Activated T-helper 17 cell treated with anti-CD3 and anti-CD28 coated beads, Interleukin-2, amount 50 U/mL, for 72 hours (primary cell): ENCODE measurements at regions not wholly inside any gene's neighbourhood (a gene's known extent, or its start where the extent isn't known, plus 50 kb on each side); places are given as distances from the start of the nearest gene placed in this dataset.
"Not testable (repeated sequence)": the region's sequence is repeated elsewhere in the genome, so short reads cannot be mapped to it uniquely, and the experiment has no call there.

Experiments used
- ATAC-seq: fragments of 150-1000 bp; cut with Tn5 transposase; replicated peaks from 2 replicates; pipeline ENCODE4 v1.10.0; 2021; ENCODE audit warnings: mild to moderate bottlenecking, moderate library complexity
- H3K27ac Mint-ChIP-seq: one replicate; pipeline ENCODE4 v1.8.0; 2022; ENCODE audit warnings: mixed read lengths
- H3K27me3 Mint-ChIP-seq: one replicate; pipeline ENCODE4 v1.8.0; 2022; ENCODE audit warnings: mixed read lengths
- H3K36me3 Mint-ChIP-seq: one replicate; pipeline ENCODE4 v1.8.0; 2022; ENCODE audit warnings: low read depth, mild to moderate bottlenecking, mixed read lengths
- H3K4me1 Mint-ChIP-seq: one replicate; pipeline ENCODE4 v1.8.0; 2022; ENCODE audit warnings: mixed read lengths
- H3K4me3 Mint-ChIP-seq: one replicate; pipeline ENCODE4 v1.8.0; 2022; ENCODE audit warnings: mild to moderate bottlenecking, mixed read lengths
- H3K9me3 Mint-ChIP-seq: one replicate; pipeline ENCODE4 v1.8.0; 2022; ENCODE audit warnings: mixed read lengths

DNA sequence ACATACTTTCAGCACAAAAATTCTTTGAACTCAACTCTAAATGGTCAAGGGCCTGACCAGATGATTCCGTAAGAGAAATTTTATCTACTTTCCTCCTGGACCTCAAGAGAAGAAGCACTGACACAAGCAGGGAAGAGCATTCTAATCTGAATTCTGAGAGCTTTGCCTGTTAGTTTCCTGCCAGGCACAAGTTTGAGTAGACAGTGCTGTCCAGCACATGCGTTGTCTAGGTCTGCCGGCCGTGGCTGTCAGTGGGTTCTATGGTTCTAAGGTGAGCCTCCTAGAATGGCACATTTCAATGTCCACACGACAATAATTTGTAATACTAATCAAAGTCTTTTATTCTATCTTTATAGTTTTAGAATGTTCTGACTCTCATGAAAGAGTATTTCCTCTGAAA lies 91.9 kb downstream of the RFPL4B start:
- Mint-ChIP-seq H3K4me1 (no peaks in the 10 kb centered on the region), H3K9me3 (no peaks in the 10 kb centered on the region), H3K27me3 (no peaks in the 10 kb centered on the region), H3K27ac (no peak overlapping the region), H3K36me3 (no peaks in the 10 kb centered on the region), H3K4me3 (no peak overlapping the region)
- ATAC-seq, result no peak

DNA sequence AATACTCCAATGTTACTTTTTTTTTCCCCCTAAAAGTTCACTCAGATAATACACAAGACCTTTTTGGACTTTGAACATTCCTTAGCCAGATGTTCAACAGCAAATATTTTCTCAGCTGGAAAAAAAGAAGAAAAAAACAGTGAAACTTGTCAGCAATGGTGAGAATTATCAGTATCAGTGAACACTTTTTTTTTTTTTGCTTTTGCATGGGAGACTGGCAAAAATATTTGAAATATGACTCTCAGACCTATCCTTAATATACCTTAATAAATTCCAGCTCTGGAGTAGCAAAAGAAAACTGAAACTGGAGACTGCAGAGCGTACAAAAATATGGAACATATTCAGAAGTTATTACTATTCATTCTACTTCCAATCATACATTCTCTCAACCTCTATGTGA lies 92.3 kb downstream of the RFPL4B start:
- no peak for ATAC-seq
- no peak overlapping the region for H3K27ac Mint-ChIP-seq
- H3K4me1 Mint-ChIP-seq, result no peaks in the 10 kb centered on the region
- H3K9me3 Mint-ChIP-seq, result no peaks in the 10 kb centered on the region
- H3K36me3 Mint-ChIP-seq, result no peaks in the 10 kb centered on the region
- no peaks in the 10 kb centered on the region for H3K27me3 Mint-ChIP-seq
- no peak overlapping the region for H3K4me3 Mint-ChIP-seq

DNA sequence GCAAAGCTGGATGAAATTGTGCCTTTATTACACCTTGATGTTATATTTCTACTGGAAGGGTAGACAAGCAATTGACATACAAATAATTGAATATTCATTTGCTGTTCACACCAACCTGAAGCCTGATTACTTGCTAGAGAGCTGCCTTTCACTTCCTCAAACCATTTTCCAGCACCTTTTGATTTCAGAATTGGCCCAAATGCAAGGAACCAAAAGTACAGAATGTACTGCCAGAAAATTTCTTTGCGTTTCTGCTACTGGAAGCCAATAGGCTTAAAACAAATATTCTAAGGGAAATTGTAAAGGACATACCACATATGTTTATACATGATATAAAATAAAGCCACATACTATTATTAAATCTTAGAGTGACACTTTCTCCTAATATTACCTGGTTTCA lies 94.5 kb downstream of the RFPL4B start:
- H3K27me3 Mint-ChIP-seq, result peaks cover 3% of the 10 kb centered on the region
- no peak for ATAC-seq
- H3K9me3 Mint-ChIP-seq, result no peaks in the 10 kb centered on the region
- no peak overlapping the region for H3K4me3 Mint-ChIP-seq
- no peak overlapping the region for H3K27ac Mint-ChIP-seq
- no peaks in the 10 kb centered on the region for H3K4me1 Mint-ChIP-seq
- H3K36me3 Mint-ChIP-seq, result no peaks in the 10 kb centered on the region

DNA sequence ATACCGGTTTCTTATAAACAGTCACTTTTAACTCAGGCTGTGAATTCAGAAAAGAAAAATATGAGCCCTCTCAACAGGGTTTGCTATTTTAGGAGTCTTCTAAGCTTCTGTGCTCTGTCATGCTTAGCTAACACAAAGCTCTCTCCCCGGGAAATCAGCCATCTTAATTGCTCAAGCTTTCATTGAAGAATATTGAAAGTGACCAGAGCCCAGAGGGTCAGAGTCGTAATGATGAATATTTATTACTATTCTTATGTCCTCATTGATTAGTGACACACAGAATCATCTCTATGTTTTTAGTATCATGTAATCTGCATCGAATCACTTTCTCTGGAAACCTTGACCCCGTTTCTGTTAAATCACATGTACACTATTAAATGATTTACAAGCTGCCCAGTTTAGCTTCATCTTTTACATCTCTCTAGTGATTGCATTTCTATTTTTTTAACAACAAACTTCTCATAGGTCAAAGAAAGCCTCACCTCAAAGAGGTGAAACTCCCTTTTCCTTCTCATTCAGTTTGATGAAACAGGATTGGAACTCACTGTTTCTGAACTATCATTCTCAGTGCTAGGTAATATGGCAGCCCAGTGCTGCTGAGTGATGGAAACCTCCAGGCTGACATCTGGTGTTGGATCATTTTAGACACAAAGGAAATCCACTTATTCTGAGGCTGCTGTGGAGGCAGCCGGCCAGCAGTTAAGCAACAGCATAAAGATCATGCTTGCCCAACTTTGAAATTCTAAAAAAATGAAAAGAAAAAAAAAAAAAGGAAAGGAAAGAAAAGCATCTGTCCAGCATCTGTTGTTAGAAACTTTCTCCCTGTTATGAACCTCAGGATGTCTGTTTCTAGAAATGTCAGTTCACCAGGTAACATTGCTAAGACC lies 96.3 kb downstream of the RFPL4B start:
- no peaks in the 10 kb centered on the region for H3K36me3 Mint-ChIP-seq

DNA sequence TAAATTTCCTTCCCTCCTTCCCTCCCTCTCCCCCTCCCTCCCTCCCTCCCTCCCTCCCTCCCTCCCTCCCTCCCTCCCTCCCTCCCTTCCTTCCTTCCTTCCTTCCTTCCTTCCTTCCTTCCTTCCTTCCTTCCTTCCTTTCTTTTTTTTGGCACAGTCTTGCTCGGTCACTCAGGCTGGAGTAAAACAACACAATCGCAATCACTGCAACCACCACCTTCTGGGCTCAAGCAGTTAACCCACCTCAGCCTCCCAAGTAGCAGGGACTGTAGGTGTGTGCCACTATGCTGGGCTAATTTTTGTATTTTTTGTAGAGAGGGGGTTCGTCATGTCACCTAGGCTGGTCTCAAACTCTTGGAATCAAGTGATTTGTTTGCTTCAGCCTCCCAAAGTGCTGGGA lies 101.7 kb downstream of the RFPL4B start:
- ATAC-seq, H3K36me3 Mint-ChIP-seq, H3K9me3 Mint-ChIP-seq, H3K27me3 Mint-ChIP-seq, H3K4me3 Mint-ChIP-seq, H3K4me1 Mint-ChIP-seq, H3K27ac Mint-ChIP-seq: not testable (repeated sequence)

More for the DNA sequence above, 96.3 kb downstream of the RFPL4B start:
- ATAC-seq, result no peak
- Mint-ChIP-seq H3K27me3 (peaks cover 3% of the 10 kb centered on the region), H3K27ac (no peak overlapping the region), H3K9me3 (no peaks in the 10 kb centered on the region), H3K4me3 (no peak overlapping the region), H3K4me1 (no peaks in the 10 kb centered on the region)

DNA sequence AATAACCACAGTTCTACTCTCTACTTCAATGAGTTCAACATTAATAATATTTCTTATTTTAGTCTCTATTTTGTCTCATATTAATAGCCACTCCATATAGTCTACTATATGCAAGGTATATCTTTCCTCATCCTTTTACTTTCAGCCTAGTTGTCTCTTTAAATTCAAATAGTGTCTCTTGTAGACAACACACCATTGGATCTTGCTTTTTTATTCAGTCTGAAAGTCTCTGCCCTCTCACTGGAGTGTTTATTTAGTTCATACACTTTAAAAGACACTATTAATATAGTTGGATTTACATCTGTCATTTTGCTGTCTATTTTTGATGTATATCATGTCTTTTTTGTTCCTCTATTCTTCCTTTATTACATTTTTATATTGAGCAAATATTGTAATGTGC lies 103.5 kb downstream of the RFPL4B start:
- ATAC-seq, result no peak
- H3K36me3 Mint-ChIP-seq, result no peaks in the 10 kb centered on the region
- H3K9me3 Mint-ChIP-seq, result peaks cover 3% of the 10 kb centered on the region
- H3K4me1 Mint-ChIP-seq, result no peaks in the 10 kb centered on the region
- H3K27ac Mint-ChIP-seq, result no peak overlapping the region
- peaks cover 3% of the 10 kb centered on the region for H3K27me3 Mint-ChIP-seq
- no peak overlapping the region for H3K4me3 Mint-ChIP-seq

DNA sequence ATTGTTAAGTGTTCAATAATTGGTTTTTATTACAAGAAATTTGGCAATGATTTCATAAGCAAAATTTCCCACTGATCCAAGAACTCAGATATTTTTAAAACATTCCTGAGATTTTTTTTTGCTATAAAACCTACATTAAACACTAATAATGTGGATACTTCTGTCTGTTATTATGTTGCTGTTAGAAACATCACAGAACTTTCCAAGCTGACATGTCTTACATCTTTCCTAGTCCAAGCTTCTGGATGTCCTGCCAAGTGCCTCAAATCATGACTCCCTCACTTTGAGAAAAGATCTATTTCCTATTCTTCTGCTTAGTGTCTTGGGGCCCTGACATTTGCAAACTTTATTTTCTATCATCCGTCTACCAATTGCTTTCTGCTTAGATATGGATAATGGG lies 110.8 kb downstream of the RFPL4B start:
- Mint-ChIP-seq H3K4me3 (no peak overlapping the region), H3K36me3 (no peaks in the 10 kb centered on the region), H3K9me3 (no peaks in the 10 kb centered on the region), H3K27me3 (peaks cover 6% of the 10 kb centered on the region), H3K4me1 (no peaks in the 10 kb centered on the region), H3K27ac (no peak overlapping the region)
- ATAC-seq, result no peak

DNA sequence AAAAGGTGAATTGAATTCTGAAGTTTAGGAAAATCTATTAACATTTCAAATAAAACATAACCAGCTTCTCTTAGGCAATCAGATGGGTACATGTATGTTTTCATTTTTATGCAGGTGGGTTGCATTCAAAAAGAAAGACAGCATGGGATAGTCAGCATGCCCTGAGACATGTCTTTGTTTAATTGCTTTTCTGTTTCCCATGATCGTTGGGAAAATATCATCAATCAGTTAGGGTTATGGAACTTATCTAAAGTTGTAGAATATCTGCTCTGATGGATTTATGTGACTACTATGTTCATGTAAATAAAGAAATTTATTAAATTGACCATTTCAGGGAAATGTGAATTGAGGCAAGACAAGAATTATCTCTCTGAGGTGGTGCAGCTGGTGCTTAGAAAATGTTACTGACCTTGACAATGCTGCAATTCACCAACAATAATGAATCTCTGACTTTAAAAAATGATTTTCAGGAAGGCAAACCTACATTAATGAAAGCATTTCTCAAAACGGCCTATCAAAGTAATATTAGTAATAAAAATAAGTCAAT lies 112.7 kb downstream of the RFPL4B start:
- H3K27me3 Mint-ChIP-seq, result peaks cover 6% of the 10 kb centered on the region
- ATAC-seq, result no peak

DNA sequence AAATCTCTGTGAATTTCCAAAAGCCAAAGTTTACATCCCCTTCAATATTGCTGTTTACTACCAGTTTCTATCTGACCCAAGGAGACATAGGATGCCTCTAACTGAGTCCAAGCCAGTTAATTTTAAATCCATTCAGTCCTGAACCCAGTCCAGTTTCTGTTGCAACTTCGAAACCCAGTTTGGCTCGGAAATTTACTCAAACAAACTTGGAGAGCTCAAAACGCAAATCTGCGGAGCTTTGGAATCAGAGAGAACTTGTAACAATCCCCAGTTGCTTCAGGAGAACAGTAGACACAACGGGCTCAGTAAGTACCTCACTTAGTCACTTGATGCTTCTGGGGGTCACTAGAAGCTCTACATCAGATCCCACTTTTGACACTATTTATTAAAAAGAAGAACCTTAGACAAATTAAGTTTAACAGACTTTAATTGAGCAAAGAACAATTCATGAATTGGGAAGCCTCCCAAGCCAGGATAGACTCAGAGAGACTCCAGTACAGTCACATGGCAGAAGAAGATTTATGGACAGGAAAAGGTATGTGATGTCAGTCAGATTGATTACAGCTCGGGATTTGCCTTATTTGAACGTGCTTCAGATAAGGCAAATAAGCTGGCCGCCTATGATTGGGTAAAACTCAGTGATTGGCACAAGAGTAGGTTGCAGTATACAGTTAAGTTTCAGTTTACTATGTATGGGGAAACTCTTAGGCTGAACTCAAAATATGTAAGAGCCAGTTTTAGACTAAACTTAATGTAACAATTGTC lies 118.0 kb downstream of the RFPL4B start:
- no peaks in the 10 kb centered on the region for H3K4me1 Mint-ChIP-seq
- no peak overlapping the region for H3K4me3 Mint-ChIP-seq
- H3K36me3 Mint-ChIP-seq, result no peaks in the 10 kb centered on the region
- H3K9me3 Mint-ChIP-seq, result no peaks in the 10 kb centered on the region
- ATAC-seq, result no peak
- H3K27ac Mint-ChIP-seq, result no peak overlapping the region
- no peaks in the 10 kb centered on the region for H3K27me3 Mint-ChIP-seq

More for the DNA sequence above, 112.7 kb downstream of the RFPL4B start:
- Mint-ChIP-seq H3K36me3 (no peaks in the 10 kb centered on the region), H3K4me3 (no peak overlapping the region), H3K27ac (no peak overlapping the region), H3K9me3 (no peaks in the 10 kb centered on the region), H3K4me1 (no peaks in the 10 kb centered on the region)

DNA sequence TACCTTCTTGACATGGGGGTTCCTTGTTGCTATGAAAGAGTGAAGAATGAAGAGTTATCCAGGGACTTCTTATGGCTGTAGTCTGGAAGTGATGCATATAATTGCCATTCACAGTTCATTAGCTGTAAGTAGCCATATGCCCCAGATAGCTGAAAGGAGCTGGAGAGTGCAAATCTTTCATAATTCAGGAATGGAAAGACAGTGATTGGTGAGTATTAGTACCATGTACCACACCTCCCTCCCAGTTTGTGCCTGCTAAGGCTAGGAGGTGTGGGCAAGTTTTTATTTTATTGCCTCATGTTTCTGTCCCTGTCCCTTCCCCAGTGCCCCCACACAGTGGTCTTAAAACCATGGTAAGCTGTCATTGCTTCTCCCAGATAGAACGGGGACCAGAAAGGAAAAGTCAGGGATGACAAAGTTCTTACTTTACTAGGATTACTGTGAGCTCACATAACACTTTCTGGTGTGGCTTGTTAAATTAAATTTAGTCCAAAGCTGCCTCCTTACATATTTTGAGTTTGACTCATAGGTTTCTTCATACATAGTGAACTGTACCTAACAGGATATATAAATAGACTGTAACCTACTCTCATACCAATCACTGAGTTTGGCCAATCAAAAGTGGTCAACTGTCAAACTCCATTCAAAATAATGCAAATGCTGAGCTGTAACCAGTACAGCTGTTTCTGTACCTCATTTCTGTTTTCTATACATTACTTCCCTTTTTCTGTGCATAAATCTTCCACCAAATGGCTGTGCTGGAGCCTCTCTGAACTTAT lies 119.4 kb downstream of the RFPL4B start:
- Mint-ChIP-seq H3K27ac (no peak overlapping the region), H3K4me3 (no peak overlapping the region), H3K27me3 (no peaks in the 10 kb centered on the region), H3K36me3 (no peaks in the 10 kb centered on the region), H3K9me3 (no peaks in the 10 kb centered on the region), H3K4me1 (no peaks in the 10 kb centered on the region)
- ATAC-seq, result no peak

DNA sequence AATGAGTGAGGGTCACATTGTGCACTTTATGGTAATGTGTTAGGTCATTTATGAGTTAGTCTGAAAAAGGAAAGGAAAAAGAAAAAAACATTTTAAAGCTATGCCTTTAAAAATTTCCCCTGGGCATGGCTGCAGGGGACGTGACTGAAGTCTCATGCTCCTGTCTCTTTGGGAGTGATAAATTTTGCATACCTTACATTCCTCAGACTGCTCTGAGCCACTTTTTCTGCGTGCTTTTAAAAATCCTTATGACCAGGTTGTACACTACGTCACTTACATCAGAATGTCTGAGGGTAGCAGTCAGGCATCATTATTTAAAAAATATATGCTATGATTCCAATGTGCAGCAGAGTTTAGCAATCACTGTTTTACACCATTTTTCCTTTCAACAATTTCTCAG lies 121.2 kb downstream of the RFPL4B start:
- no peaks in the 10 kb centered on the region for H3K9me3 Mint-ChIP-seq
- no peaks in the 10 kb centered on the region for H3K36me3 Mint-ChIP-seq
- no peak overlapping the region for H3K27ac Mint-ChIP-seq
- no peak for ATAC-seq
- no peak overlapping the region for H3K4me3 Mint-ChIP-seq
- no peaks in the 10 kb centered on the region for H3K4me1 Mint-ChIP-seq
- H3K27me3 Mint-ChIP-seq, result no peaks in the 10 kb centered on the region

DNA sequence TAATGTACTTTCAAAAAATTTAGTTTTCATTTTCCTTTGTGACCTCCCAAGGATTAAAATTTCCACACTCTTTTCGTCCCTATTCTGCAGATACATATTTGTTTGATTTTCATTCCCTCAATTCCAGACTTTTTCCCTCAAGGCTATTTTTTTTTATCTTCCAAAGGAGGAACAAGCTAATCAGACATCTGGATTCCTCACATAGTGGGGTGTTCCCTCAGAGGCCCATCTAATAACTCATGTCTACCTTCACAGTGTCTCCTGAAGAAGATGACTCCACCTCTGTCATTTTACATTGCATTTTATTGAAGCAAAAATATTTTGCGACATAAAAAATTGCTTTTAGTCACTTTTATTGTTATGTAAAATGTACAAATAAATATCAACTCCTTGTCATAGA lies 122.2 kb downstream of the RFPL4B start:
- no peak for ATAC-seq
- Mint-ChIP-seq H3K27ac (no peak overlapping the region), H3K4me3 (no peak overlapping the region), H3K4me1 (no peaks in the 10 kb centered on the region), H3K9me3 (no peaks in the 10 kb centered on the region), H3K27me3 (no peaks in the 10 kb centered on the region), H3K36me3 (no peaks in the 10 kb centered on the region)

DNA sequence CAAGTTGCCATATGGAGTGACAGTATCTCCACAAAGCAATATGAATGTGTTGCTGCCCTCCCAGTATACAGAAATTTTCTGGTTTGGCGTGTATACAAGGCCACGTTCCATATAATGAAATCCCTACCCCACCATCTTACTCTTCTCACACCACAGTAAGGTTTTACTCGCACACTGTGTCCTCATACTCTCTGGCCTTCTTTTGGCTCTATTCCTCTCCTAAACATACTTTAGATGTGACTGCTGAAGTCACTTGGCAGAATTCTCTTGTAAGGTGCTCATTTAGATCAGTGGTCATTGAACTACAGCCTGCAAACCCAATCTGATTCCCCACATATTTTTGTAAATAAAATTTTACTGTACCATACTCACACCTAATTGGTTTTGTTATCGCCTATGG lies 123.2 kb downstream of the RFPL4B start:
- Mint-ChIP-seq H3K9me3 (no peaks in the 10 kb centered on the region), H3K36me3 (no peaks in the 10 kb centered on the region), H3K4me3 (no peak overlapping the region), H3K27ac (no peak overlapping the region), H3K27me3 (no peaks in the 10 kb centered on the region), H3K4me1 (no peaks in the 10 kb centered on the region)
- no peak for ATAC-seq

DNA sequence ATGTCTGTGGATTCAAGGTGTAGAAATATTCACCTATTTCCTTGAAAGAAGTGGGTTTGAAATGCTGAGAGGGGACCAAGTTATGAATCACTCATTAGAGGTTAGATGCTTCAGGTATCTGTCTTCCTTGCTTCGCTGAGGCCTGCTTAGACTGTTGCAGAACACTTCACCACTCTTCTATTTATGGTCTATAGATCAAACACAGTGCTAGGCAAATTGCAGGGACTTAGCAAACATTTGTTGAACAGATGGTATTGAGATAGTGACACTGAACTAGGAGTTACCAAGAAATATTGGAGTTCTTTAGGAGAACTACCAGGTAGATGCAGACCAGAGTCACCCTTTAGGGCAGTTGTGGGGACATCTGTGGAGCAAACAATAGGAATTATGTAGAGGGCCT lies 123.8 kb downstream of the RFPL4B start:
- no peak for ATAC-seq
- Mint-ChIP-seq H3K9me3 (no peaks in the 10 kb centered on the region), H3K27ac (no peak overlapping the region), H3K36me3 (no peaks in the 10 kb centered on the region), H3K4me3 (no peak overlapping the region), H3K4me1 (no peaks in the 10 kb centered on the region), H3K27me3 (no peaks in the 10 kb centered on the region)
